Neural progenitor cell (in vitro differentiated cells): ENCODE measurements at regions not wholly inside any gene's neighbourhood (a gene's known extent, or its start where the extent isn't known, plus 50 kb on each side); places are given as distances from the start of the nearest gene placed in this dataset.

Experiments
- CTCF ChIP-seq: fragments of 200-600 bp; sonication (generic); IDR thresholded peaks from 2 replicates; pipeline ENCODE4 v1.5.1; 2017; ENCODE audit warnings: antibody characterized with exemption, mild to moderate bottlenecking
- EZH2 ChIP-seq: fragments of 200-600 bp; sonication (generic); IDR thresholded peaks from 2 replicates; pipeline ENCODE4 v1.6.1; 2017; ENCODE audit warnings: antibody characterized with exemption, mild to moderate bottlenecking, moderate library complexity
- EZH2phosphoT487 ChIP-seq: fragments of 200-600 bp; sonication (generic); IDR thresholded peaks from 2 replicates; pipeline ENCODE4 v1.6.1; 2017; ENCODE audit warnings: antibody characterized with exemption

GRCh38 chr3:117141812-117142211 is 432.2 kb downstream of the TUSC7 start:
- TF ChIP-seq CTCF (no peak), EZH2 (no peak), EZH2phosphoT487 (no peak)
